ENCODE measurements at regions not wholly inside any gene's neighbourhood (a gene's known extent, or its start where the extent isn't known, plus 50 kb on each side); places are given as distances from the start of the nearest gene placed in this dataset.

- no peaks in the 10 kb centered on the region for H3K4me1 ChIP-seq (ENCODE audit: insufficient read depth, low read length)
- no peak overlapping the region for H3K4me3 ChIP-seq (ENCODE audit: low read length)
- no peaks in the 10 kb centered on the region for H3K9me3 ChIP-seq (ENCODE audit: control insufficient read depth in 1 of 2, insufficient read depth in 1 of 2, low read length in 2 of 2)
- H3K27me3 Mint-ChIP-seq = no peaks in the 10 kb centered on the region
- H3K4me3 Mint-ChIP-seq = no peak overlapping the region
- H3K27ac ChIP-seq (ENCODE audit: low read depth in 1 of 2, low read length in 2 of 2) = no peak overlapping the region
- H3K9me3 Mint-ChIP-seq = no peaks in the 10 kb centered on the region
- H3K27ac Mint-ChIP-seq = no peak overlapping the region
- intact Hi-C loops (cut with DNase I, micrococcal nuclease) = no loop called here
- no peaks in the 10 kb centered on the region for H3K27me3 ChIP-seq (ENCODE audit: control insufficient read depth in 1 of 2, insufficient read depth in 2 of 2, low read length in 2 of 2)
- CTCF ChIA-PET = no interaction called here
- H3K4me1 Mint-ChIP-seq (ENCODE audit: low read depth) = no peaks in the 10 kb centered on the region
- POLR2A ChIA-PET = interaction anchor here (1.1 kb wide), 1 partner anchor 318 kb away, joined by 3 read pairs; no protein-coding TSS in a partner anchor
- DNase-seq = no peak
- TF ChIP-seq, protein P1, sequence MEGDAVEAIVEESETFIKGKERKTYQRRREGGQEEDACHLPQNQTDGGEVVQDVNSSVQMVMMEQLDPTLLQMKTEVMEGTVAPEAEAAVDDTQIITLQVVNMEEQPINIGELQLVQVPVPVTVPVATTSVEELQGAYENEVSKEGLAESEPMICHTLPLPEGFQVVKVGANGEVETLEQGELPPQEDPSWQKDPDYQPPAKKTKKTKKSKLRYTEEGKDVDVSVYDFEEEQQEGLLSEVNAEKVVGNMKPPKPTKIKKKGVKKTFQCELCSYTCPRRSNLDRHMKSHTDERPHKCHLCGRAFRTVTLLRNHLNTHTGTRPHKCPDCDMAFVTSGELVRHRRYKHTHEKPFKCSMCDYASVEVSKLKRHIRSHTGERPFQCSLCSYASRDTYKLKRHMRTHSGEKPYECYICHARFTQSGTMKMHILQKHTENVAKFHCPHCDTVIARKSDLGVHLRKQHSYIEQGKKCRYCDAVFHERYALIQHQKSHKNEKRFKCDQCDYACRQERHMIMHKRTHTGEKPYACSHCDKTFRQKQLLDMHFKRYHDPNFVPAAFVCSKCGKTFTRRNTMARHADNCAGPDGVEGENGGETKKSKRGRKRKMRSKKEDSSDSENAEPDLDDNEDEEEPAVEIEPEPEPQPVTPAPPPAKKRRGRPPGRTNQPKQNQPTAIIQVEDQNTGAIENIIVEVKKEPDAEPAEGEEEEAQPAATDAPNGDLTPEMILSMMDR (IDR thresholded peaks at IDR 0.05) = no peak
- H3K36me3 ChIP-seq (ENCODE audit: insufficient read depth, low read length) = no peaks in the 10 kb centered on the region
- no peak for ATAC-seq (ENCODE audit: poor library complexity)
- no peaks in the 10 kb centered on the region for H3K36me3 Mint-ChIP-seq (ENCODE audit: low read depth)
Measured at GRCh38 chr14:25396128-25396527, 346.2 kb upstream of the STXBP6 start.

GRCh38 chr14:25394791-25395391 lies 344.9 kb upstream of the STXBP6 start:
- H3K9me3 ChIP-seq (ENCODE audit: control insufficient read depth in 1 of 2, insufficient read depth in 1 of 2, low read length in 2 of 2) = no peaks in the 10 kb centered on the region
- ATAC-seq (ENCODE audit: poor library complexity) (no peak), DNase-seq (no peak)
- Mint-ChIP-seq H3K9me3 (no peaks in the 10 kb centered on the region), H3K27me3 (no peaks in the 10 kb centered on the region), H3K4me1 (ENCODE audit: low read depth) (no peaks in the 10 kb centered on the region), H3K36me3 (ENCODE audit: low read depth) (no peaks in the 10 kb centered on the region), H3K4me3 (no peak overlapping the region), H3K27ac (no peak overlapping the region)
- H3K36me3 ChIP-seq (ENCODE audit: insufficient read depth, low read length) = no peaks in the 10 kb centered on the region
- TF ChIP-seq, protein P1 (IDR thresholded peaks at IDR 0.05) = no peak
- H3K27me3 ChIP-seq (ENCODE audit: control insufficient read depth in 1 of 2, insufficient read depth in 2 of 2, low read length in 2 of 2) = no peaks in the 10 kb centered on the region
- no peak overlapping the region for H3K27ac ChIP-seq (ENCODE audit: low read depth in 1 of 2, low read length in 2 of 2)
- CTCF ChIA-PET = no interaction called here
- H3K4me1 ChIP-seq (ENCODE audit: insufficient read depth, low read length) = no peaks in the 10 kb centered on the region
- intact Hi-C loops (cut with DNase I, micrococcal nuclease) = no loop called here
- POLR2A ChIA-PET = no interaction called here
- H3K4me3 ChIP-seq (ENCODE audit: low read length) = no peak overlapping the region

- H3K36me3 Mint-ChIP-seq (ENCODE audit: low read depth) = no peaks in the 10 kb centered on the region
- H3K27ac ChIP-seq (ENCODE audit: low read depth in 1 of 2, low read length in 2 of 2) = no peak overlapping the region
- H3K36me3 ChIP-seq (ENCODE audit: insufficient read depth, low read length) = no peaks in the 10 kb centered on the region
- H3K4me1 Mint-ChIP-seq (ENCODE audit: low read depth) = no peaks in the 10 kb centered on the region
- intact Hi-C loops (cut with DNase I, micrococcal nuclease) = no loop called here
- no peak for ATAC-seq (ENCODE audit: poor library complexity)
- no peak overlapping the region for H3K4me3 Mint-ChIP-seq
- ChIA-PET CTCF (no interaction called here), POLR2A (no interaction called here)
- H3K9me3 Mint-ChIP-seq = no peaks in the 10 kb centered on the region
- H3K27me3 ChIP-seq (ENCODE audit: control insufficient read depth in 1 of 2, insufficient read depth in 2 of 2, low read length in 2 of 2) = no peaks in the 10 kb centered on the region
- H3K9me3 ChIP-seq (ENCODE audit: control insufficient read depth in 1 of 2, insufficient read depth in 1 of 2, low read length in 2 of 2) = no peaks in the 10 kb centered on the region
- no peak for DNase-seq
- H3K4me3 ChIP-seq (ENCODE audit: low read length) = no peak overlapping the region
- no peaks in the 10 kb centered on the region for H3K27me3 Mint-ChIP-seq
- no peak overlapping the region for H3K27ac Mint-ChIP-seq
- H3K4me1 ChIP-seq (ENCODE audit: insufficient read depth, low read length) = no peaks in the 10 kb centered on the region
- TF ChIP-seq, protein P1 (IDR thresholded peaks at IDR 0.05) = no peak
Measured at GRCh38 chr14:25394356-25394755, 344.4 kb upstream of the STXBP6 start.

Measured in CD4-positive, alpha-beta T cell (primary cell).